Posterior vena cava (tissue), 2 donors: ENCODE measurements at regions not wholly inside any gene's neighbourhood (a gene's known extent, or its start where the extent isn't known, plus 50 kb on each side); places are given as distances from the start of the nearest gene placed in this dataset.

ENCODE experiments used
- DNase-seq: peaks from one replicate; pipeline ENCODE4 v3.0.0-alpha.2; 2020; ENCODE audit warnings: low spot score
- intact Hi-C, 2 donors: fragments of 100-400 bp; cut with DNase I; formaldehyde crosslinking; loops; one replicate each; pipeline versions ENCODE4 v1.14.1 to v1.14.2; 2022 to 2023
- donor health status: DM: yes; HTN: yes; CAD: no.
- donor health status: DM: yes; HTN: yes; CAD: no.

- no peak for DNase-seq
- intact Hi-C loops, result no loop called here
Observed at GRCh38 chr21:15528346-15528745, 201.4 kb upstream of the USP25 start.

GRCh38 chr21:15531986-15532385 lies 197.8 kb upstream of the USP25 start:
- DNase-seq, result no peak
- intact Hi-C loops, result no loop called here

- DNase-seq, result no peak
- intact Hi-C loops, result no loop called here
Observed at GRCh38 chr21:15533618-15534017, 196.2 kb upstream of the USP25 start.

DNA sequence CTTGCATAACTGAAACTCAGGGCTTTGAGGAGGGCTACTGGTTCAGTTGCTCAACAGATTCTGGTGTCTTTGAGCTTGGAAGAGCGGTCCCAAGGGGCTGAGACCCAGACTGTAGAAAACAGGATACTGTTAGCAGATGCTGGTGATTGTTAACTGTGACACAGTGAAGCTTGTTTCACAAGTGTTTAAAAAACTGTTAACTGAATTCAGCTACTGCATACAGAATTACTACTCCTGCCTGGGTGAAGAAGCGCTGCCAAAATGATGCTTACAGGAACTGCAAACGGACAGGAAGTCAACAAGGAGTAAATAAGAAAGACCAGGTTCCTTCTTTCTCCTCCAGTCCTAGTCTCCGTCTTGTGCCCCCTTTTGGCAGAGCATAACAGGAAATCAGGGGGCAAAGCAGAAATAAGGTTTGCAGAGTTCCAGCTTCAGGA lies 195.3 kb upstream of the USP25 start:
- intact Hi-C loops, result no loop called here
- no peak for DNase-seq

DNA sequence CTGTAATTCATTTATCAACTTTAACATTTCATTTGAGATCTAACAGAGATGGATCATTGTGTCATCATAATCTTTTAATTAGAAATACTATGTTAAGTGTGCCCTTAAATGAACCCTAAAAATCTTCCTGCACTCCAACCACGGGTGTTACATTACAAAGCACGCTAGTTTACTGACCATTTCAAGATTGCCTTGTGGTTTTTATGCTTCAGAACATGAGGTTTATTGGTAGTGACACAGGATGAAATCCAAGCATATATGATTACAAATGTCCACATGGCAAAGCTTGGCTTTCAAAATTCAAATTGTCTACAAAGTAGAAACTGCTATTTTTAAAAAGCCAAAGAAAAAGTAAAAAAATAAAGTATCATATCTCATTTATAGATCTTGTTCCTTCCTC lies 190.4 kb upstream of the USP25 start:
- intact Hi-C loops, result no loop called here

DNA sequence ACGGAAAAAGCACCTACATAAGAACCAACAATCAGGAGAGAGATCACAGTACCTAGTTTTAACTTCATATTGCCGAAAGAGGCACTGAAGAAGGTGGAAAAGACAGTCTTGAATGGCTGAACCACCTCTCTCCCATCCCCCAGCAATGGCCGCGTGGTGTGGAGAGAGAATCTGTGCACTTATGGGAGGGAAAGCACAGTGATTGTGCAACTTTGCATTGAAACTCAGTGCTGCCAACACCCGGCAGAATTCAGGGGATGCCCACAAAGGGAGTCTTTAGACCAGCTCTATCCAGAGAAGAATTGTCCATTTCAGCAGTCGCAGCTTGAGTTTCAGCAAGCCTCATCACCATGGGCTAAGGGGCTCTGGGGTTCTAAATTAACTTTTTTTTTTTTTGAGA lies 186.3 kb upstream of the USP25 start:
- intact Hi-C loops, result no loop called here
- DNase-seq, result no peak

More for the DNA sequence above, 190.4 kb upstream of the USP25 start:
- DNase-seq, result no peak

- intact Hi-C loops, result no loop called here
- no peak for DNase-seq
Observed at GRCh38 chr21:15549671-15550070, 180.1 kb upstream of the USP25 start.

DNA sequence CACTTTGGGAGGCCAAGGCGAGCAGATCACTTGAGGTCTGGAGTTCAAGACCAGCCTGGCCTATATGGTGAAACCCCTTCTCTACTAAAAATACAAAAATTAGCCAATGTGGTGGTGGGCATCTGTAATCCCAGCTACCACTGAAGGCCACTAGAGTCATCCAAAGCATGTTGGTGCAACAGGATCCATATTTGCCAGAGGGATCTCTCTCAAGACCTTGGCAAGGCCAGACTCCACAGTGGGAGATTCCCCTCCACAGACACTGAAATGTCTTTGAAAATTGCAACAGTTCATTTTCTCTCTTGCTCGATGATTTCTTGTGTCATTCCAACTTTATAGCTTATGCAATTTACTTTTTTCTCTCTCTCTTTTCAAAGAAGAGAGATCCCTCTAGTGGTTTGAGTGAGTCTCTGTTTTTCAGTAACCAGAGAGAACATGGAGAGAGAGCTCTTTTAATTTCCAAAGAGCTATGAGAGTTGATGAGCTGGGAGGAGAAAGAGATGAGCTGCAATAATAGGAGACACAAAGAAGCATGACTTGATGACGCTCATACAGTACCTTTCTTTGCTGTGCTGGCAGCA lies 176.8 kb upstream of the USP25 start:
- intact Hi-C loops, result no loop called here
- DNase-seq, result no peak

DNA sequence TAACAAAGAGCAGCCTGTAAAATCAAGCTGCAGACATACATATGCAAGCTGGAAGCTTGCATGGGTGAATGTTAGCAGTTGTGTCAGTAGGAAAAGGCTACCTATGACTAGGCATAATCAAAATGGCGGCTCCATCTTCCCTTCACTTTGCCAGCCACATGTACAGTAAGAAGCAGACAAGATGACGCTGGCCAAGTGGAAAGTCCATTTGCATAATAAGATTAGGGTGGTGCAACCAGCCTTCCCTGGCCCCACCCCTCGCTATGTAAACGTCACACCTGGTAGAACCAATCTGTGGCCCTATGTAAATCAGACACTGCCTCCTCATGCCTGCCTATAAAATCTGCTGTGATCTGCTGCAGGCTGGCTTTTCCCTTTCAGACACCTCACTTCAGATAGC lies 171.9 kb upstream of the USP25 start:
- intact Hi-C loops, result no loop called here

DNA sequence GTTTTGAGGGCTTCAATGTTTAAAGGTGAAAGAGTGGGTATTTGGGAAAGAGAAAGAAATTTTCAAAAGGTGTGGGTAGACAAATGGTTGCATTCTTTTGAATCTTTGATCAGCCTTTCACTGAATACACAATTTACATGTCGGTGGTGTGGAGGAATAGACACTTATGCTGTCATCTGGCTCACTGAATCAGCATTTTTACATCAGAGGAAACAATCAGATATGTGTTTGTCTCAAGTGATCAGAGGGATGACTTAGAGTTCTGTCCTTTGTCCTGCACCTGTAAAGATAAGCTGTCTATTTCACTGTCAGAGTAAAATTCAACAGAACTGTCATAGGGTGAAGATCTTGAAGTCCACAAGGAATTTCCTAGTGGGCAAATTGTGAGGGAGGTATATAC lies 170.9 kb upstream of the USP25 start:
- intact Hi-C loops, result no loop called here
- DNase-seq, result no peak

More for the DNA sequence above, 171.9 kb upstream of the USP25 start:
- DNase-seq, result no peak

DNA sequence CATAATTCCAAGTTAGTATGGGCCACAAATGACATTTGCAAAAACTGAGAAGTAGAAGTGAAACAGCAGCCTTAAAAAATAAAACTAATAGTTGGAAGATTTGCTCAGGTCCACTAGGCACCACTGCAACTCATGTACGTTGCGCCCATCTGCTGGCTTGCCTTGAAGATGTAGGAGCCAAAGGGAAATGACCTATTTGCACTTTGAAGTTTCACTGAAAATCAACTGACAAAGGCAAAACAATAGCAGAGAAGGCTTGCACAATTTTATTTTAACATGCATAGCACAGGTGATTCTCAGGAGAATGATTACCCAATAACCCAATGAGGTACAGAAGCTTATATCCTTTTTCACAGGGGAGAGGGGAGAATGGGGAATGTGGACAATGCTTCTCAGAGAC lies 170.1 kb upstream of the USP25 start:
- intact Hi-C loops, result no loop called here
- no peak for DNase-seq

DNA sequence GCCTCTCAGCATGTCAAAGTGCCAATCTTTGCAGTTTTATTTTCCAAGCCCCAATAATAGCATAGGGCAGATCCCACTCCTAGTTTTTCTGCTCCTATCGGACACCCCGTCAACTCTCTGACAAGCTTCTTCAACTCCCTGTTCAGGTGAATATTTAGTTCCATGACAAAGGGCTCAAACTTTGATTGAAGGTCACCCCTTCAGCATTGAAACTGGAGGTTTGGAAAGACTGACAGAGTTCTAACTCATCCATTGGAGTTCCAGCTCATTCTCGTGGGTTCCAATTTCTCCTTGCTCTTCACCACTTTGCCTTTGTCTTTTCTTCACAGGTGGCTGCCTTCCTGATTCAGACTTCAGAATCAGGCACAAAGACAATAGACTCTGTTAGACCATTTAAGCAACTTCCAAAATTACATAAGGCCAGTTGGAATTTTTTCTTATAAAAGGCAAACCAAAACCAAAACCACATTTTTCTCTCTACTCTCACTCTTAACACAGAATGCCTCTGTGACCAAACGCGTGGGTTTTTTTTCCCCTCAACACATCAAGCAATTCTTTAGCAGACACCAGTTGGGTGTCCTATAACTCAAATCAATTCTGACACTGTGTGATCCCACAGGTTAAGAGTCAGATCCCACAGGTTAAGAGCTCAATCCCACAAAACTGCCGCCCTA lies 169.3 kb upstream of the USP25 start:
- DNase-seq, result no peak
- intact Hi-C loops, result no loop called here

GRCh38 chr21:15562748-15563147 lies 167.0 kb upstream of the USP25 start:
- no peak for DNase-seq
- intact Hi-C loops, result no loop called here

DNA sequence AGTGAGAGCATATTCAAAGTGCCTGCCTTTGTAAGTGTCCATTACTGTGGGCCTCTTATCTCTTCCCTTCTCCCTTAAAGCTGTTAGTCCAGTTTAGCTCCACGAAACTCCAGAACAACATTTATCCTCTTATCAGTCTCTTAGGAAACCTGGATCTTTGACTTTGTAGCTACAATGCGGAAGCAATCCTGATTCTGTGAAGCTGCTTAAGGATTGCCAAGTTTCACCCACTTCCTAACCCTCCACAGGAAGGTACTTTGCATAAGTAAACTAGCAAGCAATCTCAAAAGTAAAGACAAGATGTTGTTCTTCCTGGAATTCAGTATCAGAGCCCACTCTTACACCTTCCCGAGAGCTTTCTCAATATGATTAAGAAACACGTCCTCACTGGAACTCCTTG lies 164.9 kb upstream of the USP25 start:
- DNase-seq, result no peak
- intact Hi-C loops, result no loop called here

GRCh38 chr21:15566703-15567102 lies 163.1 kb upstream of the USP25 start:
- intact Hi-C loops, result no loop called here
- DNase-seq, result no peak

DNA sequence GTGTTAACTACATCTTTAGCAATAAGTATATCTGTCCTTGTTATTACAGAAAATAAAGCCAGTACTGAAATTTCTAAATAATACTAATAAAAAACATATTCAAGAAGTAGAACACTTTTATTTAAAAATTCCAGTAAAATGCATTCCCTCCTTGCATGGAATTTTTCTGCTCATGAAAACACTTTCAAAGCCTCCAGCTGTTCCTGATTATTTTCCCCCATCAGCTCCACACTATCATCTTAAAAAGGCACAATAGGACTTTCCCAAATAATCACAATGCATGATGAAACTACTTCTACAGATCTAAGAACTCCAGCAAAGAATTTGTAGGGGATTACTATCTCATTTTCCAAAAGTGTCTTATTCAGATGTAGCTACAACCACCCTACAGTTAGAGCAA lies 162.6 kb upstream of the USP25 start:
- DNase-seq, result no peak
- intact Hi-C loops, result no loop called here

- intact Hi-C loops, result no loop called here
- no peak for DNase-seq
Observed at GRCh38 chr21:15568516-15568915, 161.3 kb upstream of the USP25 start.

- DNase-seq, result no peak
- intact Hi-C loops, result no loop called here
Observed at GRCh38 chr21:15586752-15587427, 142.9 kb upstream of the USP25 start.

GRCh38 chr21:15592271-15592860 lies 137.4 kb upstream of the USP25 start:
- intact Hi-C loops, result no loop called here
- DNase-seq, result no peak

DNA sequence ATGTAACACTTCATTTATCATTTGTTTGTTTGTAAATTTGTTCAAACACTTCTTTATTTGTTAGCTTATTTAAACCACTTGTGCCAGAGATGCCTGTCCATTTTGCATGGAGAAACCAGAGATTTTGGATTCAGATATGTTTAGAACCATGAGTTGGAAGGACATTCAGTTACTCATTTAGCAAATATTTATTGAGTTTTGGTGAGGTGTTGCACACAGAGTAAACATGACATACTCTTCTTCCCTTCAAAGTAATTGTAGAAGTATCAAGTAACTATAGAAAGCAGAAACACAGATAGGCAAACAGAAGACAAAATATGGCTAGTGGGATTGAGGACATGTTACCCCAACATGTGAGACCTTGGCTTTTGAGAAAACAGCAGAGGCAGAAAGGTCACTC lies 136.8 kb upstream of the USP25 start:
- intact Hi-C loops, result no loop called here
- DNase-seq, result no peak

- no peak for DNase-seq
- intact Hi-C loops, result no loop called here
Observed at GRCh38 chr21:15601390-15601789, 128.4 kb upstream of the USP25 start.
